Fibroblast of mammary gland (primary cell): ENCODE measurements at regions not wholly inside any gene's neighbourhood (a gene's known extent, or its start where the extent isn't known, plus 50 kb on each side); places are given as distances from the start of the nearest gene placed in this dataset.
"Not testable (repeated sequence)": the region's sequence is repeated elsewhere in the genome, so short reads cannot be mapped to it uniquely, and the experiment has no call there.

ENCODE experiments used
- DNase-seq: peaks from one replicate; pipeline ENCODE4 v3.0.0-alpha.2; 2010; ENCODE audit warnings: low read depth
- H3K4me3 ChIP-seq: 2 replicates; pipeline ENCODE4 v1.5.1; 2011; ENCODE audit warnings: low read depth, mild to moderate bottlenecking, low read length, moderate library complexity; ENCODE audit not compliant: control insufficient read depth
- TF ChIP-seq, protein P1 (sequence below): conservative IDR thresholded peaks from 2 replicates; pipeline ENCODE4 v1.5.1; 2011; ENCODE audit warnings: low read depth, low read length, inconsistent platforms; ENCODE audit not compliant: control insufficient read depth, insufficient read depth

DNA sequence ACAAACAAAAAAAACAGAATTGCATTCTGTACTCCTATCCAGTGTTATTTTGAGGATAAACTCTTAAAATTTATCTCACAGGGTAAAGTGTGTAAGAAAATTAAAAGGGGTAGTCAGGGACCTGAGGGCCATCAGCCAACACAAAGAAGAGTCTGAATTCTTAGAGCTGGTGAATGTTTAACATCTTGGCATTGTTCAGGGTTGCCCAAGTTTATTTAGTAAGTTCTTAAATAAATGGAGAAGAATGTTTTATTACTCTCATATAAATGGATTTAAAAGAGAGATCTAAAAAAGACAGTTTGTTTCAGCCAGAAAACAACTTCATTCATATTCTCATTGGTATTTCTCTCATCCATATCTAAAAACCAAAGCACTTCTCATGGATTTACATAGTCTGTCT, 171.7 kb downstream of the LACC1 start:
- DNase-seq = no peak
- TF ChIP-seq, protein P1, sequence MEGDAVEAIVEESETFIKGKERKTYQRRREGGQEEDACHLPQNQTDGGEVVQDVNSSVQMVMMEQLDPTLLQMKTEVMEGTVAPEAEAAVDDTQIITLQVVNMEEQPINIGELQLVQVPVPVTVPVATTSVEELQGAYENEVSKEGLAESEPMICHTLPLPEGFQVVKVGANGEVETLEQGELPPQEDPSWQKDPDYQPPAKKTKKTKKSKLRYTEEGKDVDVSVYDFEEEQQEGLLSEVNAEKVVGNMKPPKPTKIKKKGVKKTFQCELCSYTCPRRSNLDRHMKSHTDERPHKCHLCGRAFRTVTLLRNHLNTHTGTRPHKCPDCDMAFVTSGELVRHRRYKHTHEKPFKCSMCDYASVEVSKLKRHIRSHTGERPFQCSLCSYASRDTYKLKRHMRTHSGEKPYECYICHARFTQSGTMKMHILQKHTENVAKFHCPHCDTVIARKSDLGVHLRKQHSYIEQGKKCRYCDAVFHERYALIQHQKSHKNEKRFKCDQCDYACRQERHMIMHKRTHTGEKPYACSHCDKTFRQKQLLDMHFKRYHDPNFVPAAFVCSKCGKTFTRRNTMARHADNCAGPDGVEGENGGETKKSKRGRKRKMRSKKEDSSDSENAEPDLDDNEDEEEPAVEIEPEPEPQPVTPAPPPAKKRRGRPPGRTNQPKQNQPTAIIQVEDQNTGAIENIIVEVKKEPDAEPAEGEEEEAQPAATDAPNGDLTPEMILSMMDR = no peak
- H3K4me3 ChIP-seq = no peak overlapping the region

DNA sequence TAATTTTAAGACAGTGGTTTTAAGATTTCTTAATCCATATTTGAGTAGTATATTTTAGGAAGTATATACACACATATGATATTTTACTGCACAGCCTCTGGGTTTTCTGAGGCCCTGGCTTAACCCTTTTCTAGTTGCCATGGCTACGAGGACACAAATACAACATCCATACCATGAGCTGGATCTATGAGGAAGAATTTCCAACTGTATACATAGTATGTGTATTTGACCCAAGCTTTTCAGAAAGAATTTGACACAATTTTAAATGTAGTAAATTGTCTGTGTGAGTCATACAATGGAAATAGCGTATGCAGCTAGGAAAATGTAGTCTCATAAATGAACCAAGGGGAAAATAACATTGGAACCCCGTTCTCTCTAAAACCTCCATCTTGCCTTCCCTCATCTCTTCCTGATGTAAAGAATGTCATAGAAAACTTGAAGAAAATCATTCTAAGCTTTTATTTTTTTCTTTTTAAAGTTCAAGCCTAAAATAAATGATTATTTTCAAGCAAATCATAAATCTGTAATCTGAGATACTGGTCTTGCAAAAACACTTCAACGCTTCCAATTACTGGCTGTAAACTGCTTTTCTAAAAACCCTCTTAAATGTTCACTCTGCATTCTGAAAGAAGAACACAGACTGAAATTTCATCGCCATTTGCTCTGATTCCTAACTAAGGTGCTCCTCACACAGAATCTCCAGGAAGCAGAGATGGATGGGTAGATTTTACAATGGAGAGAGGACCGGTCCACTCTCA, 172.4 kb downstream of the LACC1 start:
- DNase-seq = no peak
- TF ChIP-seq, protein P1 = no peak
- no peak overlapping the region for H3K4me3 ChIP-seq

DNA sequence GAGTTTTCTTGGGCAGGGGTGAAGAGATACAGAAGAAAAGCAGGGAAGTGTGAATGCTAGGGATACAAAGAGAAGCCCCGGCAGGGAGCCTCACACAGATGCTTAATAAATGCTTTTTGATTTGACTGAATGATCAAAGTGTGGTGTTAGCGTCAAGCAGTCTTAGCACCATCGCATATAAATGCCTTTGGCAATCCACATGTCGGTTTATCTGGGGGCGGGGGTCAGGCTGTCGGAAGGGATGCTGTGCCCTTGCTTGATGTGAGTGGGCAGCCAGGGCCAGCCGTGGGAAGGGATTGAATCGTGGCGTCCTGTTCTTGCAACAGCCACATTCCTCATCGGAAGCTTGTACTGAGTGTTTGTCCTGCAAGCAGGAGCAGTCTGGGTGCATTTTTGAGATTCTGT, 173.1 kb downstream of the LACC1 start:
- H3K4me3 ChIP-seq = no peak overlapping the region
- TF ChIP-seq, protein P1 = no peak
- DNase-seq = peak; percentile 32

DNA sequence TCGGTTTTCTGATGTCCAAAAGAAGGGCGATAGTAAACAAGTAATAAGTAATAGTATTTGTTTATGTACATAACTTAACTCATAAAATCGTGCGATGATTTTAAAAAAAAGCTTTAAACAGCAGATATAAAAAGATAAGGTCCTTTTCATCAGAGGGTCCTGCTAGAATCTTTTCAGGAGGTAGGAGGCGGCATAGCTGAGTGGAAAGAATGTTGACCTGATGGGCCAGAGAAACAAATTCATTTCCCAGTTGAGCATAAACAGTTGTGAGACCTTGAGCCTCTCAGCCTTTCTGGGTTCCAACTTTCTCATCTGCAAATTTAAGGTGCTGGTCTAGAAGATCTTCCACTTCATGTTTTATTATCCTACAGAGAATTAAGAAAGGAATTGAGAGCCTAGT, 173.5 kb downstream of the LACC1 start:
- TF ChIP-seq, protein P1 = no peak
- no peak for DNase-seq
- H3K4me3 ChIP-seq = no peak overlapping the region

DNA sequence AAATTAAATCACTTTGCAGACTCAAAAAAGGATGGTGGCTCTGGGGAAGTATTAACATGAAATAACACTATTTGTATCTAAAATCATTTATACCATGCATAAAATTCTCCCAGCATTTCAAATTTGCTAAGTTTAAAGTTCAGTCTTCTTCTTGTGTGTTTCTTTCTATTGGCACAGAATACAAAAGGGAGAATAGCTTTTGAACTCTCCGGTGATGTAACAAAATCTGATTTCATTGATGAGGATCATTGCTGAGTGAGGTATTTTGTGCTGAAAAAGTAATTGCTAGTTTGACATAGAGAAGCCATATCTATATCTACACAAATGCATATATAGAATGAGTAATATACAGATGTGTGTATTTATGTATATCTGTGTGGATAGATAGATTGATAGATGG, 174.8 kb downstream of the LACC1 start:
- DNase-seq = no peak
- TF ChIP-seq, protein P1 = no peak

DNA sequence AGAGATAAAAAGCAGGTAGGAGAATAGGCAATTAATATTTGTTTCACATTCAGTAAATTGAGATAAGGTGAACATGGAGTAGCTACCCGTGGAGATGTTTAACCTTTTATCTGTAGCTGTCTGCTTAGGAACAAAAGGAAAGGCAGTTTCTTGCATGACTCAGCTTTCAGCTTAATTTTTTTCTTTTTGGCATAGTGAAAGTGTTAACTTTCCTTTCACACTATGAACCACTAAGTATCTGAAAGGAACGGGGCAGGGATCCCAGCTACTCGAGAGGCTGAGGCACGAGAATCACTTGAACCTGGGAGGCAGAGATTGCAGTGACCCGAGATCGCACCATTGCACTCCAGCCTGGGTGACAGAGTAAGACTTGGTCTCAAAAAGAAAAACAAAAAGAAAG, 176.0 kb downstream of the LACC1 start:
- not testable (repeated sequence) for DNase-seq, H3K4me3 ChIP-seq

More for the DNA sequence above, 174.8 kb downstream of the LACC1 start:
- no peak overlapping the region for H3K4me3 ChIP-seq

DNA sequence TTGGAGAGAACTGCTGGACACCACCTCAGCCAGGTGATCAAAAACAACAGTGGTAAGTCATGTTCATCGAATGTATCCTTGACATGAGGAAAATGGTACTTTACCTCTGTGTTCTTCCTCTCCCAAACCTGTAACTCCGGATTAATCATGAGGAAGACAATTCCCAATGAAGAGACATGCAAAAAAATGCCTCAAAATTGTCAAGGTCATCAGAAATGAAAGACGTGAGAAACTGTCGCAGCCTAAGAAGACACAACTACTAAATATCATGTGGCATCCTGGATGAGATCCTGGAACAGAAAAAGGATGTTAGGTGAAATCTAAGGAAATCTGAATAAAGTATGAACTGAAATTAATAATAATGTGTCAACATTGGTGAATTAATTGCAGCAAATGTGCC, 178.4 kb downstream of the LACC1 start:
- DNase-seq = no peak
- H3K4me3 ChIP-seq = no peak overlapping the region
- TF ChIP-seq, protein P1 = no peak
